Neural progenitor cell (in vitro differentiated cells): ENCODE measurements at regions not wholly inside any gene's neighbourhood (a gene's known extent, or its start where the extent isn't known, plus 50 kb on each side); places are given as distances from the start of the nearest gene placed in this dataset.

Experiments
- DNase-seq: peaks from one replicate; pipeline ENCODE4 v3.0.0-alpha.2; 2016; ENCODE audit warnings: low spot score
- H2AFZ ChIP-seq: fragments of 200-600 bp; sonication (generic); replicated peaks from 2 replicates; pipeline ENCODE4 v1.6.1; 2016; ENCODE audit warnings: antibody characterized with exemption
- H3F3A ChIP-seq: fragments of 200-600 bp; sonication (generic); 2 replicates; pipeline ENCODE4 v1.6.1; 2016; ENCODE audit warnings: antibody characterized with exemption, low read depth
- H3K27ac ChIP-seq: fragments of 200-600 bp; sonication (generic); 2 replicates; pipeline ENCODE4 v1.5.1; 2016; ENCODE audit warnings: mild to moderate bottlenecking
- H3K27me3 ChIP-seq: fragments of 200-600 bp; sonication (generic); 2 replicates; pipeline ENCODE4 v1.6.1; 2016; ENCODE audit warnings: mild to moderate bottlenecking, moderate library complexity
- H3K36me3 ChIP-seq: fragments of 200-600 bp; sonication (generic); 2 replicates; pipeline ENCODE4 v1.5.1; 2016
- H3K4me1 ChIP-seq: fragments of 200-600 bp; sonication (generic); 2 replicates; pipeline ENCODE4 v1.6.1; 2016; ENCODE audit warnings: mixed run types
- H3K4me2 ChIP-seq: fragments of 200-600 bp; sonication (generic); 2 replicates; pipeline ENCODE4 v1.6.1; 2016
- H3K4me3 ChIP-seq: fragments of 200-600 bp; sonication (generic); 2 replicates; pipeline ENCODE4 v1.5.1; 2016
- H3K79me2 ChIP-seq: fragments of 200-600 bp; sonication (generic); 2 replicates; pipeline ENCODE4 v1.6.1; 2016; ENCODE audit warnings: low read depth
- H3K9ac ChIP-seq: fragments of 200-600 bp; sonication (generic); 2 replicates; pipeline ENCODE4 v1.6.1; 2016
- H3K9me3 ChIP-seq: fragments of 200-600 bp; sonication (generic); 2 replicates; pipeline ENCODE4 v1.5.1; 2016; ENCODE audit warnings: low read depth
- H4K20me1 ChIP-seq: fragments of 200-600 bp; sonication (generic); 2 replicates; pipeline ENCODE4 v1.6.1; 2016; ENCODE audit warnings: low read depth
- H3K27ac Mint-ChIP-seq: 3 replicates; pipeline ENCODE4 v1.8.0; 2021; ENCODE audit warnings: mixed read lengths
- H3K27me3 Mint-ChIP-seq: 2 replicates; pipeline ENCODE4 v1.8.0; 2022; ENCODE audit warnings: low read depth, mild to moderate bottlenecking, inconsistent platforms, moderate library complexity, mixed read lengths; ENCODE audit not compliant: insufficient read depth
- H3K36me3 Mint-ChIP-seq: 3 replicates; pipeline ENCODE4 v1.8.0; 2021; ENCODE audit warnings: mixed read lengths
- H3K4me1 Mint-ChIP-seq: 3 replicates; pipeline ENCODE4 v1.8.0; 2021; ENCODE audit warnings: mixed read lengths
- H3K4me3 Mint-ChIP-seq: 3 replicates; pipeline ENCODE4 v1.8.0; 2021; ENCODE audit warnings: mild to moderate bottlenecking, moderate library complexity, mixed read lengths
- H3K9me3 Mint-ChIP-seq: 3 replicates; pipeline ENCODE4 v1.8.0; 2020; ENCODE audit warnings: mixed read lengths
- CTCF ChIP-seq: fragments of 200-600 bp; sonication (generic); IDR thresholded peaks from 2 replicates; pipeline ENCODE4 v1.5.1; 2017; ENCODE audit warnings: antibody characterized with exemption, mild to moderate bottlenecking
- EZH2 ChIP-seq: fragments of 200-600 bp; sonication (generic); IDR thresholded peaks from 2 replicates; pipeline ENCODE4 v1.6.1; 2017; ENCODE audit warnings: antibody characterized with exemption, mild to moderate bottlenecking, moderate library complexity
- EZH2phosphoT487 ChIP-seq: fragments of 200-600 bp; sonication (generic); IDR thresholded peaks from 2 replicates; pipeline ENCODE4 v1.6.1; 2017; ENCODE audit warnings: antibody characterized with exemption

- H3K27ac ChIP-seq: no peak overlapping the region
- peaks cover 8% of the 10 kb centered on the region for H3K27me3 Mint-ChIP-seq
- no peak overlapping the region for H3K9ac ChIP-seq
- H3K79me2 ChIP-seq: no peaks in the 10 kb centered on the region
- no peaks in the 10 kb centered on the region for H3K9me3 ChIP-seq
- no peaks in the 10 kb centered on the region for H3K9me3 Mint-ChIP-seq
- H3K4me1 Mint-ChIP-seq: peaks cover 16% of the 10 kb centered on the region
- no peak for DNase-seq
- no peaks in the 10 kb centered on the region for H3K36me3 Mint-ChIP-seq
- H3F3A ChIP-seq: no peaks in the 10 kb centered on the region
- TF ChIP-seq CTCF (no peak), EZH2phosphoT487 (no peak), EZH2 (no peak)
- no peak overlapping the region for H2AFZ ChIP-seq
- H3K4me3 ChIP-seq: no peak overlapping the region
- no peak overlapping the region for H3K27ac Mint-ChIP-seq
- no peaks in the 10 kb centered on the region for H3K4me1 ChIP-seq
- H3K27me3 ChIP-seq: peaks cover 22% of the 10 kb centered on the region
- no peak overlapping the region for H3K4me3 Mint-ChIP-seq
- no peaks in the 10 kb centered on the region for H3K36me3 ChIP-seq
- no peaks in the 10 kb centered on the region for H4K20me1 ChIP-seq
- H3K4me2 ChIP-seq: no peak overlapping the region
Measured at GRCh38 chr1:217095050-217095622, 371.9 kb upstream of the ESRRG start.

GRCh38 chr1:217091561-217091960 lies 368.3 kb upstream of the ESRRG start:
- Mint-ChIP-seq H3K27ac (no peak overlapping the region), H3K4me3 (no peak overlapping the region), H3K4me1 (peaks cover 43% of the 10 kb centered on the region)

GRCh38 chr1:217090060-217090911 lies 367.1 kb upstream of the ESRRG start:
- TF ChIP-seq EZH2phosphoT487 (no peak), EZH2 (peak; percentile 61)
- Histone ChIP-seq H3K9me3 (no peaks in the 10 kb centered on the region), H3K79me2 (no peaks in the 10 kb centered on the region), H3K27ac (no peak overlapping the region), H3K4me2 (peak overlapping the region; percentile 86), H4K20me1 (no peaks in the 10 kb centered on the region), H3K4me1 (no peaks in the 10 kb centered on the region), H3K4me3 (peak overlapping the region; percentile 73), H3K9ac (no peak overlapping the region), H2AFZ (peak overlapping the region; percentile 89), H3F3A (no peaks in the 10 kb centered on the region), H3K36me3 (no peaks in the 10 kb centered on the region), H3K27me3 (peaks cover 64% of the 10 kb centered on the region)
- peak; percentile 12 for DNase-seq
- Mint-ChIP-seq H3K4me3 (peak overlapping the region; percentile 87), H3K4me1 (peaks cover 41% of the 10 kb centered on the region), H3K36me3 (no peaks in the 10 kb centered on the region), H3K9me3 (no peaks in the 10 kb centered on the region), H3K27ac (peak overlapping the region; percentile 32), H3K27me3 (peaks cover 8% of the 10 kb centered on the region)

More at GRCh38 chr1:217091561-217091960, 368.3 kb upstream of the ESRRG start:
- no peaks in the 10 kb centered on the region for H3K36me3 Mint-ChIP-seq
- no peak for TF ChIP-seq EZH2
- TF ChIP-seq EZH2phosphoT487: no peak
- TF ChIP-seq CTCF: no peak
- H3K4me1 ChIP-seq: no peaks in the 10 kb centered on the region
- H3K79me2 ChIP-seq: no peaks in the 10 kb centered on the region
- no peak overlapping the region for H3K27ac ChIP-seq
- no peak overlapping the region for H3K4me2 ChIP-seq
- no peaks in the 10 kb centered on the region for H3K9me3 ChIP-seq
- no peak overlapping the region for H3K9ac ChIP-seq
- no peaks in the 10 kb centered on the region for H3K9me3 Mint-ChIP-seq
- H3K36me3 ChIP-seq: no peaks in the 10 kb centered on the region
- peaks cover 9% of the 10 kb centered on the region for H3K27me3 Mint-ChIP-seq
- peaks cover 58% of the 10 kb centered on the region for H3K27me3 ChIP-seq
- no peaks in the 10 kb centered on the region for H4K20me1 ChIP-seq
- H3K4me3 ChIP-seq: no peak overlapping the region
- H2AFZ ChIP-seq: no peak overlapping the region
- DNase-seq: no peak
- no peaks in the 10 kb centered on the region for H3F3A ChIP-seq
